Astrocyte (in vitro differentiated cells and primary cell): ENCODE measurements at regions not wholly inside any gene's neighbourhood (a gene's known extent, or its start where the extent isn't known, plus 50 kb on each side); places are given as distances from the start of the nearest gene placed in this dataset.
A peak's percentile ranks its signal among the peaks of the same experiment; 100 is the strongest.

Experiments
- DNase-seq: peaks from one replicate; pipeline ENCODE4 v3.0.0-alpha.2; 2010; ENCODE audit warnings: low read depth
- FAIRE-seq: peaks from 2 replicates; lab custom pipeline; 2011; peaks lifted over from hg19 to GRCh38; lab: Jason Lieb, UNC
- H2AFZ ChIP-seq: 2 replicates; pipeline ENCODE4 v1.6.0; 2012; ENCODE audit warnings: low read depth, low read length, inconsistent platforms
- H3K27ac ChIP-seq: 2 replicates; pipeline ENCODE4 v1.5.1; 2011; ENCODE audit warnings: low read depth, low read length, inconsistent platforms
- H3K27me3 ChIP-seq: 2 replicates; pipeline ENCODE4 v1.6.0; 2011; ENCODE audit warnings: low read length, inconsistent platforms; ENCODE audit not compliant: insufficient read depth
- H3K36me3 ChIP-seq: 2 replicates; pipeline ENCODE4 v1.5.1; 2011; ENCODE audit warnings: low read length, inconsistent platforms; ENCODE audit not compliant: insufficient read depth
- H3K4me1 ChIP-seq: 2 replicates; pipeline ENCODE4 v1.5.1; 2011; ENCODE audit warnings: low read length, inconsistent platforms; ENCODE audit not compliant: insufficient read depth
- H3K4me2 ChIP-seq: 2 replicates; pipeline ENCODE4 v1.6.0; 2012; ENCODE audit warnings: low read length, inconsistent platforms
- H3K4me3 ChIP-seq: 2 replicates; pipeline ENCODE4 v1.5.1; 2011; ENCODE audit warnings: low read depth, mild to moderate bottlenecking, low read length, inconsistent platforms; ENCODE audit not compliant: insufficient read depth
- H3K79me2 ChIP-seq: 2 replicates; pipeline ENCODE4 v1.6.0; 2012; ENCODE audit warnings: mild to moderate bottlenecking, low read length, inconsistent platforms; ENCODE audit not compliant: insufficient read depth
- H3K9ac ChIP-seq: 2 replicates; pipeline ENCODE4 v1.6.0; 2012; ENCODE audit warnings: mild to moderate bottlenecking, low read length, inconsistent platforms
- H3K9me3 ChIP-seq: 2 replicates; pipeline ENCODE4 v1.5.1; 2012; ENCODE audit warnings: low read depth, mild to moderate bottlenecking, low read length, inconsistent platforms; ENCODE audit not compliant: insufficient read depth
- H4K20me1 ChIP-seq: 2 replicates; pipeline ENCODE4 v1.6.0; 2012; ENCODE audit warnings: low read length, inconsistent platforms; ENCODE audit not compliant: insufficient read depth
- H3K27ac Mint-ChIP-seq: one replicate; pipeline ENCODE4 v1.8.0; 2021; ENCODE audit warnings: mild to moderate bottlenecking, mixed read lengths; ENCODE audit not compliant: unreplicated experiment
- H3K27me3 Mint-ChIP-seq: one replicate; pipeline ENCODE4 v1.8.0; 2021; ENCODE audit warnings: low read depth, mixed read lengths; ENCODE audit not compliant: unreplicated experiment
- H3K36me3 Mint-ChIP-seq: one replicate; pipeline ENCODE4 v1.8.0; 2021; ENCODE audit warnings: low read depth, mixed read lengths; ENCODE audit not compliant: unreplicated experiment
- H3K4me1 Mint-ChIP-seq: one replicate; pipeline ENCODE4 v1.8.0; 2021; ENCODE audit warnings: low read depth, mixed read lengths; ENCODE audit not compliant: unreplicated experiment
- H3K4me3 Mint-ChIP-seq: one replicate; pipeline ENCODE4 v1.8.0; 2021; ENCODE audit warnings: mild to moderate bottlenecking, moderate library complexity, mixed read lengths; ENCODE audit not compliant: unreplicated experiment
- H3K9me3 Mint-ChIP-seq: one replicate; pipeline ENCODE4 v1.8.0; 2021; ENCODE audit warnings: mild to moderate bottlenecking, mixed read lengths; ENCODE audit not compliant: unreplicated experiment
- CTCF ChIP-seq: IDR thresholded peaks from 2 replicates; pipeline ENCODE4 v1.5.1; 2011; ENCODE audit warnings: low read depth, mild to moderate bottlenecking, inconsistent platforms, low read length, moderate library complexity; ENCODE audit not compliant: insufficient read depth
- EZH2 ChIP-seq: IDR thresholded peaks from 2 replicates; pipeline ENCODE4 v1.6.1; 2012; ENCODE audit warnings: mild to moderate bottlenecking, low read length, inconsistent platforms; ENCODE audit not compliant: insufficient read depth

GRCh38 chrX:39984191-39984956 lies 113.4 kb downstream of the BCOR start:
- no peaks in the 10 kb centered on the region for H3K27me3 ChIP-seq
- no peak overlapping the region for H3K9ac ChIP-seq
- H3K4me1 ChIP-seq, result peaks cover 5% of the 10 kb centered on the region
- no peak overlapping the region for H3K4me2 ChIP-seq
- peaks cover 18% of the 10 kb centered on the region for H3K4me1 Mint-ChIP-seq
- H3K27ac Mint-ChIP-seq, result no peak overlapping the region
- H3K36me3 Mint-ChIP-seq, result no peaks in the 10 kb centered on the region
- peaks cover 2% of the 10 kb centered on the region for H3K9me3 Mint-ChIP-seq
- H3K27me3 Mint-ChIP-seq, result peaks cover 4% of the 10 kb centered on the region
- no peak for FAIRE-seq
- H2AFZ ChIP-seq, result no peak overlapping the region
- no peak overlapping the region for H3K4me3 Mint-ChIP-seq
- H3K27ac ChIP-seq, result no peak overlapping the region
- H3K36me3 ChIP-seq, result no peaks in the 10 kb centered on the region
- no peaks in the 10 kb centered on the region for H3K79me2 ChIP-seq
- no peaks in the 10 kb centered on the region for H4K20me1 ChIP-seq
- TF ChIP-seq EZH2, result no peak
- no peaks in the 10 kb centered on the region for H3K9me3 ChIP-seq
- no peak overlapping the region for H3K4me3 ChIP-seq
- peak; percentile 49 for DNase-seq

GRCh38 chrX:39985071-39985470 lies 112.7 kb downstream of the BCOR start:
- no peaks in the 10 kb centered on the region for H3K36me3 ChIP-seq
- H3K4me3 ChIP-seq, result no peak overlapping the region
- H3K27ac Mint-ChIP-seq, result no peak overlapping the region
- no peaks in the 10 kb centered on the region for H3K79me2 ChIP-seq
- peaks cover 2% of the 10 kb centered on the region for H3K9me3 Mint-ChIP-seq
- no peak overlapping the region for H3K4me3 Mint-ChIP-seq
- H3K4me1 ChIP-seq, result peaks cover 5% of the 10 kb centered on the region
- peaks cover 18% of the 10 kb centered on the region for H3K4me1 Mint-ChIP-seq
- no peak overlapping the region for H3K4me2 ChIP-seq
- H3K9me3 ChIP-seq, result no peaks in the 10 kb centered on the region
- no peaks in the 10 kb centered on the region for H4K20me1 ChIP-seq
- TF ChIP-seq CTCF (no peak), EZH2 (no peak)
- H3K27me3 Mint-ChIP-seq, result peaks cover 10% of the 10 kb centered on the region
- no peak overlapping the region for H3K27ac ChIP-seq
- H2AFZ ChIP-seq, result no peak overlapping the region
- H3K9ac ChIP-seq, result no peak overlapping the region
- DNase-seq (no peak), FAIRE-seq (no peak)
- no peaks in the 10 kb centered on the region for H3K36me3 Mint-ChIP-seq
- no peaks in the 10 kb centered on the region for H3K27me3 ChIP-seq

- Histone ChIP-seq H3K4me1 (peaks cover 5% of the 10 kb centered on the region), H2AFZ (no peak overlapping the region), H3K27me3 (no peaks in the 10 kb centered on the region), H4K20me1 (no peaks in the 10 kb centered on the region), H3K9me3 (no peaks in the 10 kb centered on the region), H3K27ac (no peak overlapping the region), H3K36me3 (no peaks in the 10 kb centered on the region), H3K9ac (no peak overlapping the region), H3K79me2 (no peaks in the 10 kb centered on the region), H3K4me3 (no peak overlapping the region), H3K4me2 (no peak overlapping the region)
- no peak for FAIRE-seq
- no peak overlapping the region for H3K27ac Mint-ChIP-seq
- no peak overlapping the region for H3K4me3 Mint-ChIP-seq
- H3K4me1 Mint-ChIP-seq, result peaks cover 18% of the 10 kb centered on the region
- H3K27me3 Mint-ChIP-seq, result peaks cover 13% of the 10 kb centered on the region
- H3K36me3 Mint-ChIP-seq, result no peaks in the 10 kb centered on the region
- TF ChIP-seq CTCF, result no peak
- no peak for TF ChIP-seq EZH2
- no peak for DNase-seq
- peaks cover 2% of the 10 kb centered on the region for H3K9me3 Mint-ChIP-seq
These were observed 112.2 kb downstream of the BCOR start for GRCh38 chrX:39985551-39985950.
